BLaER1 (cell line): ENCODE measurements at regions not wholly inside any gene's neighbourhood (a gene's known extent, or its start where the extent isn't known, plus 50 kb on each side); places are given as distances from the start of the nearest gene placed in this dataset.

Source experiments
- H3K27ac ChIP-seq: shearing (Covaris generic); formaldehyde crosslinking; 2 replicates; pipeline ENCODE4 v1.8.1; 2022
- H3K27me3 ChIP-seq: shearing (Covaris generic); formaldehyde crosslinking; 2 replicates; pipeline ENCODE4 v1.8.1; 2022
- H3K36me3 ChIP-seq: shearing (Covaris generic); formaldehyde crosslinking; 2 replicates; pipeline ENCODE4 v1.8.1; 2022
- H3K4me1 ChIP-seq: shearing (Covaris generic); formaldehyde crosslinking; 2 replicates; pipeline ENCODE4 v1.8.1; 2022
- H3K4me2 ChIP-seq: shearing (Covaris generic); formaldehyde crosslinking; 2 replicates; pipeline ENCODE4 v1.8.1; 2022
- H3K4me3 ChIP-seq: shearing (Covaris generic); formaldehyde crosslinking; 2 replicates; pipeline ENCODE4 v1.8.1; 2022
- H3K9ac ChIP-seq: shearing (Covaris generic); formaldehyde crosslinking; 2 replicates; pipeline ENCODE4 v1.8.1; 2022
- H3K9me3 ChIP-seq: shearing (Covaris generic); formaldehyde crosslinking; 2 replicates; pipeline ENCODE4 v1.8.1; 2022
- H4K20me1 ChIP-seq: shearing (Covaris generic); formaldehyde crosslinking; 2 replicates; pipeline ENCODE4 v1.8.1; 2022
- Cebpa-rat ChIP-seq: shearing (Covaris generic); IDR thresholded peaks from 2 replicates; pipeline ENCODE4 v1.8.1; 2022

GRCh38 chr3:35537265-35537664 is 102.1 kb upstream of the ARPP21 start:
- no peaks in the 10 kb centered on the region for H3K36me3 ChIP-seq
- no peak overlapping the region for H3K4me2 ChIP-seq
- H3K27ac ChIP-seq: no peak overlapping the region
- no peaks in the 10 kb centered on the region for H3K27me3 ChIP-seq
- TF ChIP-seq Cebpa-rat: no peak
- no peaks in the 10 kb centered on the region for H3K9me3 ChIP-seq
- H3K9ac ChIP-seq: no peak overlapping the region
- H4K20me1 ChIP-seq: no peaks in the 10 kb centered on the region
- H3K4me3 ChIP-seq: no peak overlapping the region
- no peaks in the 10 kb centered on the region for H3K4me1 ChIP-seq

- Histone ChIP-seq H3K27ac (no peak overlapping the region), H3K4me1 (no peaks in the 10 kb centered on the region), H3K9ac (no peak overlapping the region), H4K20me1 (no peaks in the 10 kb centered on the region), H3K9me3 (no peaks in the 10 kb centered on the region), H3K27me3 (no peaks in the 10 kb centered on the region), H3K4me2 (no peak overlapping the region), H3K4me3 (no peak overlapping the region), H3K36me3 (no peaks in the 10 kb centered on the region)
- TF ChIP-seq Cebpa-rat: no peak
Measured at GRCh38 chr3:35544976-35545375, 94.3 kb upstream of the ARPP21 start.

- no peaks in the 10 kb centered on the region for H4K20me1 ChIP-seq
- H3K4me1 ChIP-seq: no peaks in the 10 kb centered on the region
- no peak overlapping the region for H3K27ac ChIP-seq
- TF ChIP-seq Cebpa-rat: no peak
- H3K27me3 ChIP-seq: no peaks in the 10 kb centered on the region
- H3K9me3 ChIP-seq: no peaks in the 10 kb centered on the region
- H3K9ac ChIP-seq: no peak overlapping the region
- H3K4me2 ChIP-seq: no peak overlapping the region
- H3K4me3 ChIP-seq: no peak overlapping the region
- no peaks in the 10 kb centered on the region for H3K36me3 ChIP-seq
Measured at GRCh38 chr3:35549690-35550089, 89.6 kb upstream of the ARPP21 start.

GRCh38 chr3:35562141-35562540 is 77.2 kb upstream of the ARPP21 start:
- Histone ChIP-seq H3K9ac (no peak overlapping the region), H3K27me3 (no peaks in the 10 kb centered on the region), H3K4me2 (no peak overlapping the region), H3K27ac (no peak overlapping the region), H4K20me1 (no peaks in the 10 kb centered on the region), H3K4me1 (no peaks in the 10 kb centered on the region), H3K4me3 (no peak overlapping the region), H3K36me3 (no peaks in the 10 kb centered on the region), H3K9me3 (peaks cover 10% of the 10 kb centered on the region; the same call in 1 of the 2 replicates)
- no peak for TF ChIP-seq Cebpa-rat

GRCh38 chr3:35565048-35565447 is 74.3 kb upstream of the ARPP21 start:
- H3K4me3 ChIP-seq: no peak overlapping the region
- no peaks in the 10 kb centered on the region for H4K20me1 ChIP-seq
- H3K9me3 ChIP-seq: no peaks in the 10 kb centered on the region
- TF ChIP-seq Cebpa-rat: no peak
- H3K4me1 ChIP-seq: no peaks in the 10 kb centered on the region
- no peak overlapping the region for H3K27ac ChIP-seq
- H3K27me3 ChIP-seq: no peaks in the 10 kb centered on the region
- H3K9ac ChIP-seq: no peak overlapping the region
- no peak overlapping the region for H3K4me2 ChIP-seq
- no peaks in the 10 kb centered on the region for H3K36me3 ChIP-seq
